ENCODE measurements at regions not wholly inside any gene's neighbourhood (a gene's known extent, or its start where the extent isn't known, plus 50 kb on each side); places are given as distances from the start of the nearest gene placed in this dataset.

- H3K36me3 ChIP-seq: no peaks in the 10 kb centered on the region
- intact Hi-C loops (cut with DNase I; ENCODE audit: low total_unique reads): no loop called here
- H3K27ac ChIP-seq: no peak overlapping the region
- H3K4me3 ChIP-seq: no peak overlapping the region
- DNase-seq (ENCODE audit: low spot score in 2 of 2): no peak
- no peaks in the 10 kb centered on the region for H3K27me3 ChIP-seq
- no peak for TF ChIP-seq POLR2AphosphoS5 (IDR thresholded peaks at IDR 0.05)
- no peak for TF ChIP-seq CTCF (IDR thresholded peaks at IDR 0.05)
- no peak for TF ChIP-seq POLR2A (IDR thresholded peaks at IDR 0.05)
- H3K4me1 ChIP-seq: no peaks in the 10 kb centered on the region
- no peaks in the 10 kb centered on the region for H3K9me3 ChIP-seq
These were observed 186.3 kb downstream of the DTHD1 start for GRCh38 chr4:36467670-36468069.

GRCh38 chr4:36471903-36472302 lies 190.5 kb downstream of the DTHD1 start:
- no peak for DNase-seq (ENCODE audit: low spot score in 2 of 2)
- H3K27ac ChIP-seq: no peak overlapping the region
- H3K9me3 ChIP-seq: no peaks in the 10 kb centered on the region
- intact Hi-C loops (cut with DNase I; ENCODE audit: low total_unique reads): no loop called here
- H3K36me3 ChIP-seq: no peaks in the 10 kb centered on the region
- H3K4me1 ChIP-seq: no peaks in the 10 kb centered on the region
- no peak for TF ChIP-seq CTCF (IDR thresholded peaks at IDR 0.05)
- TF ChIP-seq POLR2AphosphoS5 (IDR thresholded peaks at IDR 0.05): no peak
- TF ChIP-seq POLR2A (IDR thresholded peaks at IDR 0.05): no peak
- no peak overlapping the region for H3K4me3 ChIP-seq
- H3K27me3 ChIP-seq: no peaks in the 10 kb centered on the region

GRCh38 chr4:36476135-36476534 lies 194.7 kb downstream of the DTHD1 start:
- no peak for DNase-seq (ENCODE audit: low spot score in 2 of 2)
- H3K36me3 ChIP-seq: no peaks in the 10 kb centered on the region
- TF ChIP-seq POLR2A (IDR thresholded peaks at IDR 0.05) (no peak), CTCF (IDR thresholded peaks at IDR 0.05) (no peak), POLR2AphosphoS5 (IDR thresholded peaks at IDR 0.05) (no peak)
- H3K9me3 ChIP-seq: no peaks in the 10 kb centered on the region
- no peak overlapping the region for H3K4me3 ChIP-seq
- intact Hi-C loops (cut with DNase I; ENCODE audit: low total_unique reads): no loop called here
- H3K27ac ChIP-seq: no peak overlapping the region
- H3K27me3 ChIP-seq: no peaks in the 10 kb centered on the region
- H3K4me1 ChIP-seq: no peaks in the 10 kb centered on the region

GRCh38 chr4:36477861-36478260 lies 196.4 kb downstream of the DTHD1 start:
- Histone ChIP-seq H3K4me1 (no peaks in the 10 kb centered on the region), H3K9me3 (no peaks in the 10 kb centered on the region), H3K27ac (no peak overlapping the region), H3K36me3 (no peaks in the 10 kb centered on the region), H3K4me3 (no peak overlapping the region), H3K27me3 (no peaks in the 10 kb centered on the region)
- TF ChIP-seq POLR2A (IDR thresholded peaks at IDR 0.05) (no peak), CTCF (IDR thresholded peaks at IDR 0.05) (no peak), POLR2AphosphoS5 (IDR thresholded peaks at IDR 0.05) (no peak)
- no peak for DNase-seq (ENCODE audit: low spot score in 2 of 2)
- intact Hi-C loops (cut with DNase I; ENCODE audit: low total_unique reads): no loop called here

GRCh38 chr4:36485885-36486284 lies 204.5 kb downstream of the DTHD1 start:
- H3K9me3 ChIP-seq: no peaks in the 10 kb centered on the region
- H3K4me1 ChIP-seq: no peaks in the 10 kb centered on the region
- DNase-seq (ENCODE audit: low spot score in 2 of 2): no peak
- no peaks in the 10 kb centered on the region for H3K27me3 ChIP-seq
- no peak overlapping the region for H3K27ac ChIP-seq
- TF ChIP-seq POLR2A (IDR thresholded peaks at IDR 0.05): no peak
- no peak for TF ChIP-seq POLR2AphosphoS5 (IDR thresholded peaks at IDR 0.05)
- no peak for TF ChIP-seq CTCF (IDR thresholded peaks at IDR 0.05)
- H3K4me3 ChIP-seq: no peak overlapping the region
- no peaks in the 10 kb centered on the region for H3K36me3 ChIP-seq
- intact Hi-C loops (cut with DNase I; ENCODE audit: low total_unique reads): loop anchor here (5.0 kb wide), 1 partner anchor 101 kb away; no protein-coding TSS in a partner anchor
